NCI-H2196 treated with DMSO at 0.1 percent for 48 hours (cell line): ENCODE measurements at regions not wholly inside any gene's neighbourhood (a gene's known extent, or its start where the extent isn't known, plus 50 kb on each side); places are given as distances from the start of the nearest gene placed in this dataset.

Source experiments
- DNase-seq: peaks from one replicate; lab custom pipeline; 2025; ENCODE audit not compliant: unreplicated experiment; lab: John Stamatoyannopoulos, UW

GRCh38 chr2:18094277-18094676, 215.8 kb downstream of the KCNS3 start:
- DNase-seq, result no peak

GRCh38 chr2:18093196-18093595, 214.7 kb downstream of the KCNS3 start:
- no peak for DNase-seq

- no peak for DNase-seq
Observed at GRCh38 chr2:18092760-18093159, 214.3 kb downstream of the KCNS3 start.

- no peak for DNase-seq
Observed at GRCh38 chr2:18085593-18085992, 207.1 kb downstream of the KCNS3 start.

- no peak for DNase-seq
Observed at GRCh38 chr2:18084376-18084775, 205.9 kb downstream of the KCNS3 start.

GRCh38 chr2:18083806-18084205, 205.3 kb downstream of the KCNS3 start:
- DNase-seq, result no peak

GRCh38 chr2:18078216-18078615, 199.7 kb downstream of the KCNS3 start:
- no peak for DNase-seq

GRCh38 chr2:18077704-18078103, 199.2 kb downstream of the KCNS3 start:
- no peak for DNase-seq

GRCh38 chr2:18077231-18077630, 198.8 kb downstream of the KCNS3 start:
- no peak for DNase-seq

GRCh38 chr2:18074476-18074875, 196.0 kb downstream of the KCNS3 start:
- DNase-seq, result no peak

GRCh38 chr2:18073601-18074000, 195.1 kb downstream of the KCNS3 start:
- DNase-seq, result no peak

GRCh38 chr2:18067588-18068384, 189.3 kb downstream of the KCNS3 start:
- DNase-seq, result no peak

GRCh38 chr2:18066894-18067293, 188.4 kb downstream of the KCNS3 start:
- no peak for DNase-seq

GRCh38 chr2:18066066-18066465, 187.6 kb downstream of the KCNS3 start:
- DNase-seq, result no peak

GRCh38 chr2:18065249-18065648, 186.8 kb downstream of the KCNS3 start:
- no peak for DNase-seq

- DNase-seq, result no peak
Observed at GRCh38 chr2:18063826-18064470, 185.5 kb downstream of the KCNS3 start.

GRCh38 chr2:18062892-18063291, 184.4 kb downstream of the KCNS3 start:
- DNase-seq, result no peak

- DNase-seq, result no peak
Observed at GRCh38 chr2:18061717-18062116, 183.2 kb downstream of the KCNS3 start.

GRCh38 chr2:18057657-18058056, 179.2 kb downstream of the KCNS3 start:
- no peak for DNase-seq

GRCh38 chr2:18055290-18055689, 176.8 kb downstream of the KCNS3 start:
- DNase-seq, result no peak

GRCh38 chr2:18050001-18050400, 171.5 kb downstream of the KCNS3 start:
- DNase-seq, result no peak

GRCh38 chr2:18049325-18049724, 170.9 kb downstream of the KCNS3 start:
- no peak for DNase-seq
